Putamen (tissue), 1 donor: ENCODE measurements at regions not wholly inside any gene's neighbourhood (a gene's known extent, or its start where the extent isn't known, plus 50 kb on each side); places are given as distances from the start of the nearest gene placed in this dataset.
"Not testable (repeated sequence)": the region's sequence is repeated elsewhere in the genome, so short reads cannot be mapped to it uniquely, and the experiment has no call there.

Source experiments
- DNase-seq: peaks from one replicate; pipeline ENCODE4 v3.0.0-alpha.2; 2016; ENCODE audit warnings: low spot score

- DNase-seq = no peak
Observed at GRCh38 chr18:38663682-38664081, 1098.1 kb upstream of the CELF4 start.

- DNase-seq = no peak
Observed at GRCh38 chr18:38663270-38663669, 1097.7 kb upstream of the CELF4 start.

- DNase-seq = no peak
Observed at GRCh38 chr18:38654946-38655345, 1089.3 kb upstream of the CELF4 start.

- DNase-seq = no peak
Observed at GRCh38 chr18:38651736-38652135, 1086.1 kb upstream of the CELF4 start.

- DNase-seq = no peak
Observed at GRCh38 chr18:38648179-38648578, 1082.6 kb upstream of the CELF4 start.

GRCh38 chr18:38646296-38646695, 1080.7 kb upstream of the CELF4 start:
- DNase-seq = no peak

GRCh38 chr18:38644875-38645641, 1079.5 kb upstream of the CELF4 start:
- no peak for DNase-seq

- no peak for DNase-seq
Observed at GRCh38 chr18:38642711-38643110, 1077.1 kb upstream of the CELF4 start.

GRCh38 chr18:38639700-38640099, 1074.1 kb upstream of the CELF4 start:
- not testable (repeated sequence) for DNase-seq

- no peak for DNase-seq
Observed at GRCh38 chr18:38635709-38636430, 1070.3 kb upstream of the CELF4 start.

GRCh38 chr18:38634117-38634516, 1068.5 kb upstream of the CELF4 start:
- no peak for DNase-seq

GRCh38 chr18:38633333-38633732, 1067.7 kb upstream of the CELF4 start:
- no peak for DNase-seq

- no peak for DNase-seq
Observed at GRCh38 chr18:38619129-38619528, 1053.5 kb upstream of the CELF4 start.

- DNase-seq = no peak
Observed at GRCh38 chr18:38616306-38616705, 1050.7 kb upstream of the CELF4 start.

GRCh38 chr18:38612904-38613303, 1047.3 kb upstream of the CELF4 start:
- no peak for DNase-seq

GRCh38 chr18:38611036-38611964, 1045.7 kb upstream of the CELF4 start:
- DNase-seq = no peak

GRCh38 chr18:38606841-38607240, 1041.2 kb upstream of the CELF4 start:
- no peak for DNase-seq

- DNase-seq = no peak
Observed at GRCh38 chr18:38602341-38602740, 1036.7 kb upstream of the CELF4 start.

GRCh38 chr18:38587571-38587970, 1022.0 kb upstream of the CELF4 start:
- DNase-seq = no peak

- no peak for DNase-seq
Observed at GRCh38 chr18:38586327-38586726, 1020.7 kb upstream of the CELF4 start.

- DNase-seq = peak; percentile 36
Observed at GRCh38 chr18:38579764-38580163, 1014.2 kb upstream of the CELF4 start.

GRCh38 chr18:38576916-38577315, 1011.3 kb upstream of the CELF4 start:
- DNase-seq = no peak
